PC-3 (cell line): ENCODE measurements at regions not wholly inside any gene's neighbourhood (a gene's known extent, or its start where the extent isn't known, plus 50 kb on each side); places are given as distances from the start of the nearest gene placed in this dataset.

Experiments
- CTCF ChIP-seq: fragments of 300-600 bp; sonication (generic); conservative IDR thresholded peaks from 2 replicates; pipeline ENCODE4 v1.5.1; 2017; ENCODE audit warnings: antibody characterized with exemption, low read depth, mild to moderate bottlenecking, low read length
- EZH2 ChIP-seq: fragments of 300-600 bp; sonication (generic); IDR thresholded peaks from one replicate; pipeline ENCODE4 v1.6.1; 2017; ENCODE audit warnings: antibody characterized with exemption, mild to moderate bottlenecking, low read length; ENCODE audit not compliant: unreplicated experiment

DNA sequence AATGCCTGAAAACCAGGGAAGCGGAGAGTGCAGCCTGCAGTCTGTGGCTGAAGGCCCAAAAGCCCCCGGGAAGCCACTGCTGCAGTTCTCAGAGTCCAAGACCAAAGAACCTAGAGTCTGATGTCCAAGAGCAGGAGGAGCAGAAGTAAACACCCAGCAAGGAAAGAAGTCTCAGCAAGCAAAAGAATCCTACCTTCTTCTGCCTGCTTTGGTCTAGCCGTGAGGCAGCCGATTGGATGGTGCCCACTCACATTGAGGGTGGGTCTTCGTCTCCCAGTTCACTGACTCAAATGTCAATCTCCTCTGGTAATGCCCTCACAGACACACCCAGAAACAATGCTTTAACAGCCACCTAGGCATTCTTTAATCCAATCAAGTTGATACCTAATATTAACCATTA, 217.5 kb downstream of the PLA2G4A start:
- TF ChIP-seq CTCF (no peak), EZH2 (no peak)
